ENCODE measurements at regions not wholly inside any gene's neighbourhood (a gene's known extent, or its start where the extent isn't known, plus 50 kb on each side); places are given as distances from the start of the nearest gene placed in this dataset.

DNA sequence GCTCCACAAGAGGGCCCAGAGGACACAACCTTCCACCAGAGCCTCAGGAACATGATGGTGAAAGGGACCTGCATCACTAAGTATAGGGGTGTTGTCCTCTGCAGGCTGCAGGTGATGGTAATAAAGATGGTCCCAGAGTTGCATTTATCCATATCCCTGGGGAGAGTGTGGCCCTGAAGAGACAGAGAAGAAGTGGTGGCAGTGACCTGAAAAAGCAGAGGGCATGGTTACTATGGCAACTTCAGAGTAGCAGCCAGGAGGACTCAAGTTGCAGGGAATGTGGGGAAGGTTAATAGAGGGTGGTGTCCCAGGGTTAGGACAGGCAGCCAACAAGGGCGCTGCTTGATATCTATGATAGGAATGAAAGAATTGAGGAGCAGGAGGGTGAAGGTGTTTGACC, 57.1 kb downstream of the HLA-A start:
- no peak for DNase-seq

DNA sequence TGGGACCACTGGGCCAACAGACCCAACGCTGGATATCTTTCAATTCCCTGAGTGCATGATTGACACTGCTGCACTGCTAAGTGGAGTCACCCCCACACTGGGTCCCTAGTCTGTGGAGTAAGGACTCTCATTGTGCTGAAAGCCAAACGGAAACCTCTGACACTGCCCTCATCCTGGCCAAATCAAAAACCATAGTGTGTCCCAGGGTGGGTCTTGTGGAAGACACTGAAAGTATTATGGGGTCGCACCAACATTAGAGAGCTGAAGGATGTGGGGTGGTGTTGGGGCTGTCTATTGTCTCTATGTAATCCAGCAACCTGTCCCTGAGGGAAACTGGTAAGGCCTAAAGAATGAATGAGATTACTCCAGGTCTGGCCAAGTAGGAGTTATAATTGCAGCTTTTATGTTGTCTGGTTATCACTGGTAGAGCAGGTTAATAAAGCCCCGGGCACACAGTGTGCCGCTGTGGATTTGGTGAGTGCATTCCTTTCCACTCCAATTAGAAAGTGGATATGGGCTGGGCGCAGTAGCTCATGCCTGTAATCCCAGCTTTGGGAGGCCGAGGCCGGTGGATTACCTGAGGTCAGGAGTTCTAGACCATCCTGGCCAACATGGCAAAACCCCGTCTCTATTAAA, 57.9 kb downstream of the HLA-A start:
- no peak for DNase-seq

DNA sequence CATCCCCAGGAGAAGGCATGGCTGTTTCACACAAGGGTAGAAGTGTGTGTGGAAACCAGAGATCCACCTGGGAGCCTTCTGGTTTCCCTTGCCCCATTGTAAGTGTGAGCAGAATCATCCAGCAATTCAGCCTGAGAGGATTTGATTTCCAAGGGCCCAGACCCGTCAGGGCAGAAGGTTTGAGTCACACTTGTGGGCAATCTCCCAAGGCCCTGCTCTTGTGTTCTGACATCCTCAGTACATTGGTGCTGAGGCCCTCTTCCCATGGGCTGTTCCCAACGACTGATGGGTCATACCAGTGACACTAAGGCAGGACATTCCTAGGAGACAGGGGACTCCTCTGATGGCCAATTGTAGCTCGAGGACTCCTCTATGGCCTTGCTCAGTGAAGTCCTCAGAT, 58.2 kb upstream of the POLR1H start:
- no peak for DNase-seq

DNA sequence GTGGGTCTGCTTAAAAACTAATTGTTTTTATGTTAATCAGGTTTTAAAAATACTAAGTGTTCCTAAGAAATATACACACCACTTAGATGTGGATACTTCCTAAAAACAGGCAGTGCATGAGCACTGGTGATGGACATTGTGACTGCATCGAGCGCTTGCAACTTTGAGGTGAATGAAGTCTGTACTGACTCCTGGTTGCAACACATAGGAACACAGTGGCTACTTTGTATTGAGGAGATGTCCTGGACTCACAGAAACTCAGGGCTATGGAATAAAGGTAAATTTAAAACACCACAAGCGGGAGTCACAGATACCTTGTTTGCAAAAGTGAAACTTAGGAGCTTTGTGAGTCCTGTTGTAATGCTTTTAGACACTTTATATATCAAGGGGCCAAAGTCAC, 55.6 kb upstream of the POLR1H start:
- DNase-seq, result no peak

DNA sequence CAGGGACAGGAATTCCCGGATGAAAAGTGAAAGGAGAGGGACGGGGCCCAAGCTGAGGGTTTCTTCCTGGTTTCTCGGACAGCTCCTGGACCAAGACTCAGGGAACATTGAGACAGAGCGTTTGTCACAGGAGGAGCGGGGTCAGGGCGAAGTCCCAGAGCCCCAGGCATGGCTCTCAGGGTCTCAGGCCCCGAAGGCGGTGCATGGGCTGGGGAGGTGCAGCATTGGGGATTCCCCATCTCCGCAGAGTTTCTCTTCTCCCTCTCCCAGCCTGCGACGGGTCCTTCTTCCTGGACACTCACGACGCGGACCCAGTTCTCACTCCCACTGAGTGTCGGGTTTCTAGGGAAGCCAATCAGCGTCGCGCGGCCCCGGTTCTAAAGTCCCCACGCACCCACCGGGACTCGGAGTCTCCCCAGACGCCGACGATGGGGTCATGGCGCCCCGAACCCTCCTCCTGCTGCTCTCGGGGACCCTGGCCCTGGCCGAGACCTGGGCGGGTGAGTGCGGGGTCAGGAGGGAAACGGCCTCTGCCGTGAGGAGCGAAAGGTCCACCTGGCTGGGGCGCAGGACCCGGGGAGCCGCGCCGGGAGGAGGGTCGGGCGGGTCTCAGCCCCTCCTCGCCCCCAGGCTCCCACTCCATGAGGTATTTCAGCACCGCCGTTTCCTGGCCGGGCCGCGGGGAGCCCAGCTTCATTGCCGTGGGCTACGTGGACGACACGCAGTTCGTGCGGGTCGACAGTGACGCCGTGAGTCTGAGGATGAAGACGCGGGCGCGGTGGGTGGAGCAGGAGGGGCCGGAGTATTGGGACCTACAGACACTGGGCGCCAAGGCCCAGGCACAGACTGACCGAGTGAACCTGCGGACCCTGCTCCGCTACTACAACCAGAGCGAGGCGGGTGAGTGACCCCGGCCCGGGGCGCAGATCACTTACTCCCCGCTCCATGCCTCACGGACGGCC, 54.6 kb upstream of the POLR1H start:
- DNase-seq, result peak in 2 of 6 experiments; percentile 28 to 37

DNA sequence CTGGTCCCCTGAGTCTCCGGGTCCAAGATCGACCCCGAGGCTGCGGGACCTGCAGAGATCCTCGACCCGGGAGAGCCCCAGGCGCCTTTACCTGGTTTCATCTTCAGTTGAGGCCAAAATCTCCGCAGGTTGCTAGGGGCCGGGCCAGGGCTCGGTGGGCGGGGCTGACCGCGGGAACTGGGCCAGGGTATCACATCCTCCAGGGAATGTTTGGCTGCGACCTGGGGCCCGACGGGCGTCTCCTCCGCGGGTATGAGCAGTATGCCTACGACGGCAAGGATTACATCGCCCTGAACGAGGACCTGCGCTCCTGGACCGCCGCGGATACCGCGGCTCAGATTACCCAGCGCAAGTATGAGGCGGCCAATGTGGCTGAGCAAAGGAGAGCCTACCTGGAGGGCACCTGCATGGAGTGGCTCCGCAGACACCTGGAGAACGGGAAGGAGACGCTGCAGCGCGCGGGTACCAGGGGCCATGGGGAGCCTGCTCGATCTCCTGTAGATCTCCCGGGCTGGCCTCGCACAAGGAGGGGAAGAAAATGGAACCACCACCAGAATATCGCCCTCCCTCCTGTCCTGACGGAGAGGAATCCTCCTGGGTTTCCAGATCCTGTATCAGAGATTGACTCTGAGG, 53.8 kb upstream of the POLR1H start:
- peak in 4 of 6 experiments; percentile 11 to 37 (median 22) for DNase-seq

DNA sequence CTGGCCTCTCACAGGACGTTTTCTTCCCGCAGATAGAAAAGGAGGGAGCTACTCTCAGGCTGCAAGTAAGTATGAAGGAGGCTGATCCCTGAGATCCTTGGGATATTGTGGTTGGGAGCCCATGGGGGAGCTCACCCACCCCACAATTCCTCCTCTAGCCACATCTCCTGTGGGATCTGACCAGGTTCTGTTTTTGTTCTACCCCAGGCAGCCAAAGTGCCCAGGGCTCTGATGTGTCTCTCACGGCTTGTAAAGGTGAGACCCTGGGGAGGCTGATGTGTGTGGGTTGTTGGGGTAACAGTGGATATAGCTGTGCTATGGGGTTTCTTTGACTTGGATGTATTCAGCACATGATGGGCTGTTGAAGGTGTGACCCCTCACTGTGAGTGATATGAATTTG, 52.0 kb upstream of the POLR1H start:
- no peak for DNase-seq

Measured in stimulated activated naive CD4-positive, alpha-beta T cell (primary cell).